GM21360 (cell line): ENCODE measurements at regions not wholly inside any gene's neighbourhood (a gene's known extent, or its start where the extent isn't known, plus 50 kb on each side); places are given as distances from the start of the nearest gene placed in this dataset.

Experiments used
- ATAC-seq: cut with Tn5 transposase; IDR thresholded peaks from one replicate; pipeline ENCODE4 v1.9.1; 2021; ENCODE audit warnings: mild to moderate bottlenecking, moderate library complexity; ENCODE audit not compliant: unreplicated experiment

DNA sequence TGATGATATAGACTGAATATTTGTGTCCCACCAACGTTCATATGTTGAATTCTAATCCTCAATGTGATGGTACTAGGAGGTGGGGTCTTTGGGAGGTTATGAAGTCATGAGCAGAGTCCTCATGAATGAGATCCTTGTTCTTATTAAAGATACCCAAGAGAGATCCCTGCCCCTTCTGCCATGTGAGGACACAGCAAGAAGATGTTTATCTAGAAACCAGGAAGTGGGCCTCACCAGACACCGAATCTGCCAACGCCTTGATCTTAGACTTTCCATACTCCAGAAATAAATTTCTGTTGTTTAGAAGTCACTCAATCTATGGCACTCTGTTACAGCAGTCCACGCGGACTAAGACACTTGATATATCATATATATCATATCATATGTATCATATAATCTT, 67.7 kb upstream of the GCM1 start:
- no peak for ATAC-seq

GRCh38 chr6:53214172-53214571, 65.5 kb upstream of the GCM1 start:
- no peak for ATAC-seq

DNA sequence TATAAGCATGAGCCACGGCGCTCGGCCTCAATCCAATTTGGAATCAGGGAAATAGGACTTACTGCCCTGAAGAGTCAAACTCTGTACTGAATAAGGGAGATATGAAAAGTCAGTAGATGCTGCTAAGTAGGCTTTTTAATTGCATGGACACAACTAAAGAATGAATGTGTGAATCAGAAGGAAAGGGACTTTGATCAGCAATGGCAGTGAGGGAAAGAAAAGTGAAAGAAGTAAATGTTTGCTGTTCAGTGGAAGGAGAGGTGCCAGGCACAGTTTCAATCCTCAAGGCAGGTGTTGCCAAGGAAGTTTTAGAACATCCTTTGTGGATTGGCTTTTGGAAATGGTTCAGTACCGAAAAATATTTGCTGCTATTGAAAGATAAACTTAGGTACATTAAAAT, 62.2 kb upstream of the GCM1 start:
- no peak for ATAC-seq

- no peak for ATAC-seq
These were observed 61.0 kb upstream of the GCM1 start for GRCh38 chr6:53209681-53210080.

DNA sequence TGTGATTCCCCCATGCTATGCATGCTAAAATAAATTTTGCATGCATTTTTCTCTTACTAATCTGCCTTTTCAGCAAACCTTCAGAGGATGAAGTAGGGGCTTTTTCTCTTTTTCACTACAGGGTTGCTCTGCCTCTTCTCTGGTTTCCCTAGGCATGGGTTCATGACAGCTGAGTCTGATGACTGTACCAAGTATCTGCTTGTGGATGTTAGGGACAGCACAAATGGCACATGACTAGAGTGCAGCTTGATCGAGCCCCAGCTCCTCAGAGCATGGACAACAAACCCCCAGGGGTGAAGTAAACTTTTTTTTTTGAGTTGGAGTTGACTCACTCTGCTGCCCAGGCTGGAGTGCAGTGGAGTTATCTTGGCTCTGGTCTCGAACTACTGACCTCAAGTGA, 57.1 kb upstream of the GCM1 start:
- no peak for ATAC-seq

GRCh38 chr6:53203483-53203882, 54.8 kb upstream of the GCM1 start:
- no peak for ATAC-seq

DNA sequence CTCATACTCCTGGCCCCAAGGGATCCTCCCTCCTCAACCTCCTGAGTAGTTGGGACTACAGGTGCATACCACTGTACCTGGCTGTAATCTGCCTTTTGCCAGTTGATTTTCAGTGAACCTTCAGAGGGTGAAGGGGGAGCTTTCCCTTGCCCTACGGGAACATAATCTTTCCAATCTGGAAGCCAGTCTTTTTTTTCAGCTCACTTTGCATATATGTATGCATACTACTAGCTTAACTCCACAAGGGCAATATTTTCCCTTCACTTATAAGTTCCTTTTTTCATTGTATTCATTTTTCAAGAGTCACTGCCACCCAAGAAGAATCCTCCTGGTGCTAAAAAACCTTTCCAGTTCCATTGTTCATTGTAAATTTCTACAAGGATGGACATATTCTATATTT, 53.4 kb upstream of the GCM1 start:
- no peak for ATAC-seq

DNA sequence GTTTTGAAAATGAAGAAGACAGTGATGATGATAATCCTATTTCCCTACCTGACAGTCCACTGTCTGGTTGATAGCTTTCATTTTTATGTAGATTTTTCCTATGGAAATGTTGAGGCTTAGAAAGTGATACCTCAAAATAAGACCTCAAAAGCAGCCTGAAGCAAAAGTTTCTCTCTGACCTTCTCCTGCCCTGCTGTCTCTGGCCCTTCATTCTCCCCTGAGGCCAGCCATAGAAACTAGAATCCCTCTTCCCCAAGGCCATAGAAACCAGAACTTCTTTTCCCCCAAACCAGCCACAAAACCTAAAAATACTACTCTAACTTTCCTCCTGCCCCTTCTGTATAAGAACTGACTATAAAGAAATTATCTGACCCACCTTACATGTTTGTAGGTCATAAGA, 52.6 kb upstream of the GCM1 start:
- ATAC-seq, result no peak

DNA sequence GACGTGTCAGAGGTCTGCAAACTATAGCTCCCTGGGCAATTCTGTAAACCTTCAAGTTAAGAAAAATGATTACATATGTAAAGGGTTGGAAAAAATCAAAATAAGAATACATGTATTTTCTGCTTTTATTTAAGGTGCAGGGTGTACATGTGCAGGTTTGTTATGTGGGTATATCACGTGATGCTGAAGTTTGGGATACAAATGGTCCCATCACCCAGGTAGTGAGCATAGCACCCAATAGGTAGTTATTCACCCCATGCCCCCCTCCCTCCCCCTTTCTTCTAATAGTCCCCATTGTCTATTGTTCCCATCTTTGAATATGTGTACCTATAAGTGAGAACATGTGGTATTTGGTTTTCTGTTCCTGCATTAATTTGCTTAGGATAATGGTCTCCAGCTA, 51.1 kb upstream of the GCM1 start:
- ATAC-seq, result no peak

DNA sequence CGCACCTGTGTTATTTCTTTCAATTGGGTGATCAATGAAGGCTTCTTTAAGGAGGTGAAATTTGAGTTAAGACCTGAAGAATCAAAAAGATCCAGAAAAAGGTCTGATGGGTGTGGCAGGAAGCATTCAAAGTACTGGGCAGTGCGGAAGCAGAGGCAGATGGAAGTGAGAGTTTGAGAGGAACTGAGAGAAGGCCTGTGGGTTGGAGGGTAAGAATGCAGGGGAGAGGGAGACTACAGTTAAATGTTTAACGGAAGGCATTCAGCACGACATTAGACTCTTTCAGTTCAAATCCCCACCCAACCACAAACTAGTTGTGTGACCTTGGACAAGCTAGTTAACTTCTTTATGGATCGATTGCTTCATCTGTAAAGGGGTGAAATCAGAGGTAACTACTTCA, 50.5 kb upstream of the GCM1 start:
- ATAC-seq, result peak; percentile 92
